ENCODE measurements at regions not wholly inside any gene's neighbourhood (a gene's known extent, or its start where the extent isn't known, plus 50 kb on each side); places are given as distances from the start of the nearest gene placed in this dataset.

GRCh38 chr14:54094765-54095164 is 138.1 kb upstream of the BMP4 start:
- no peak for DNase-seq

DNA sequence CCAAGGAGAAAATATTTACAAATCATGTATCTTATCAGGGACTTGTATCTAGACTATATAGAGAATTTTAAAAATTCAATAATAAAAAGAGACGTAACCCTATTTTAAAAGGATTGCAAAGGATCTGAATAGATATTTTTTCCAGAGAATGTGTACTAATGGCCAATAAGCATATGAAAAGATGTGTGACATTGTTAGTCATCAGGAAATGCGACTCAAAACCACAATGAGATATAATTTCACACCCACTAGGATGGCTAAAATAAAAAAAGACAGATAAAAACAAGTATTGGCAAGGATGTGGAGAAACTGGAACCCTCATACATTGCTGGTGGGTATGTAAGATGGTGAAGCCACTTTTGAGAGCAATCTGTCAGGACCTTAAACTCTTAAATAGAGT is 141.9 kb upstream of the BMP4 start:
- no peak for DNase-seq

DNA sequence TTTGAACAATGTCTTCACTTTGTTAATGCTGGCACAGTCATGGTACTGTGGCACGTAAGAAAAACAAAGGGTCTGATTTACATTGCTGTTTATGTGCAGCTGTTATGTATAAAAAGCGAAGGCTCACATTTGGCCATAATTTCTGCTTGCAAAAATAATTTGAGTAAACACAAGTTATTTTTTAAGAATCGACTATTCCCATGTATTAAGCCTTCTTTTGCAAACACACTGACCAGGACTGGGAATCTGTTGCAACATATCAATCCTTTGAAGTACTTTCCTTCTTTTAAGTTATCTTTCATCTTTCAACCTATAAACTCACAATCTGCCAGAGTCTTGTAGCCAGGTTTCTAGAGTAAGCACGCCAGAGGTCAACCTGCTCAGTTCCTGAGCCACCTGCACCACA is 145.4 kb upstream of the BMP4 start:
- DNase-seq, result no peak

DNA sequence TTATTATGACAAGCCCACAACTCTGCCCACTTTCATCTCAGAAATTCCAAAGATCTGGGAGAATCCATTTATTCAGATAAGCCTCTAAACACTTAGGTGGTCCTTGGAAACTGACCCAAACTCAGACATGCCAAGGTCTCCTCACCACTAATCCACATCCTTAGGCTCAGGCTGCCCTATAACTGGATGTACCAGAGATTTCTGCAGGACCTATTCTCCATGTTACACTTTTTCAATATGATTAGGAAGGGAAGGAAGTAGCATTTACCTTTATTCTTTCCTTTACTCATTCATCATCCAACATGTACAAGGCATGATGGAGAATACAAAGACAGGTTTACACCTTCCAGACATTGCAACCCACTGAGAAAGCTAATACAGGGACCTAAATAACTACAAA is 145.9 kb upstream of the BMP4 start:
- DNase-seq, result no peak

DNA sequence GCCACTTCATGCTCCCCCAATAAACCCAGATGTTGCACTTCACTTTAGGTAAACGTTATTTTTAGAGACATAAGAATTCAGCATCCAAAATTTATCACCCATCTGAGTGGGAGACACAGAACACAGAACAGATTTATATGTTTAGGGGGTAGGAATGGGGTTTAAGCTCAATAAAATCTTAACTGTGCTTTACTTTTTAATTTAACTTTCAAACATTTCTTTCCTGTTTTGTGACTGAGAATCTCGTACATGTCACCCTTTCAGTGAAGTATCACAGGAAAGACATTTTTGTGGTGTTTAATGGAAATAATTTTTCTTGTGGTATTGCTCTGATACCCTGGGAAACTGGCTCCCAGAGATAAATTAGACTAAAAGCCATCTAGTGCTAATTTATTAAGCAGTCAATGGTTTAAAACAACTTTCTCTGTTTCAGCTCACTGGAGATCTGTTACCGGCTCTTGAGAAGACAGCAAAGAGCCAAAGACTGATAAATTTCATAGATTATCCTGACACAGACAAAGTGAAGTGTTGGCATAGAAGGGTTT is 148.0 kb upstream of the BMP4 start:
- no peak for DNase-seq

DNA sequence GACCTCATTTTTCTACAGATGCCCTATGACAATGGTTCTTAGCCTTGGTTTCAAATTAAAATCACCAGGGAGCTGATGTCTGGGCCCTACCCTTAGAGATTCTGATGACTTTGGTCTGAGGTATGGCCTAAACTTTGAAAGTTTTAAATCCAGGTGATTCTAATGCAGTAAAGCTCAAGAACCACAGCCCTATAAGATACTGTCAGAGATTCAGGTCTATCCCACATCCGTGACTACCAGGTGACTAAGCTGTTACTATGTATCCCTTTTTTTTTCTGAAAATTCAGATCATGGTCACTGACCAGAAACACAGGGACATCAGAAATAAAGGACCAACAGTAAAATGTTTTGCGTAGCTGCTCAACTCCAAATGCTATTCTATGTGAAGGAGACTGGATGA is 148.8 kb upstream of the BMP4 start:
- no peak for DNase-seq

DNA sequence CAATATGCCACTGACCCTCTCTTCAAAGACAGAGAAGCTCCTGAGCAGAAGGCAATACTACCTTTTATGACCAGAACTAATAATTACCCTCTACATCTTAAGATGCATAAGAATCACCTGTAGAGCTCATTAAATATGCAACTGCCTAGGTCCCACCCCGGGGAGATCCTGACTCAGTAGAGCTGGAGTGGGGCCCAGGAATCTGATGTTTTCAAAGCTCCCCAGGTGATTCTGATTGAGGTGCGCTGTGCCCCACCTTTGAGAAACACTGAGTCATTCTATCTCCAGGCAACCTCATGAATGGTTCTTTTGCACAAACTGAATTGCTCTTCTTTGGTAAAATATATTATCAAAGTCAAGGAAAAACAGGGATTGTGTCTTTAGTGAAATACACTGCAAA is 149.3 kb upstream of the BMP4 start:
- DNase-seq, result no peak

DNA sequence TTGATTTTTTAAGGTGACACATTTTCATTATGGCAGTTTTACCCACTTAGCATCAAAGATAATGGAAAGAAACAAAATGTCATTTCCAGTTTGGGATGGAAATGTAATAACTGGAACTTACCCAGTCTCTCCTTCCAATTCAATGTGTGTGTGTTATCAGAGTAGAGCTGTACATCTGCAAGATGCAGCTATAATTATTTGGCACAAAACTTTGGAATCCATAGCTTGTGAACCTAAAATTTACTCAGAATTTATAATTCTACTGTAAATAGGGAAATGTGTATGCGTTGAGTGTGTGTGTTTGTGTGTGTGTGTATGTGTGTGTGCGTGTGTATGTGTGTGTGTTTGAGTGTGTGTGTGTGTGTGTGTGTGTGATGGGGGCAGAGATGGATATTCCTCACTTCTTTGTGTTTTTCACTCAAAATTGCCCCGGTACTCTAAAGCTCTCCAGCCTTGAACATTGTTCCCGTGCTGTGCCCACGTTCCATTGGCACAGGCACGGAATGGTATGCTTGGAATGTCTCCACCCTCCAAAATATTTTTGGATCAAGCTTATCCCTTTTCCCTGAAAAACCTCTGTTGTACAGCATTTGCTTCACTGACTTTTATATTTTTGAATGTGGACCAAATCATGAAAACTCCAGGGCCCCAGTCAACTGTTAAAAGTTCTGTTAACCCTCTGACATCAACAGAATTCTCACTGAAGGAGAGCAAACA is 150.2 kb upstream of the BMP4 start:
- DNase-seq, result no peak

GRCh38 chr14:54108481-54109471 is 152.2 kb upstream of the BMP4 start:
- DNase-seq, result peak; percentile 99

GRCh38 chr14:54109521-54110120 is 153.0 kb upstream of the BMP4 start:
- no peak for DNase-seq

GRCh38 chr14:54114941-54115340 is 158.3 kb upstream of the BMP4 start:
- DNase-seq, result no peak

GRCh38 chr14:54116198-54116885 is 159.7 kb upstream of the BMP4 start:
- DNase-seq, result no peak

GRCh38 chr14:54116972-54117371 is 160.3 kb upstream of the BMP4 start:
- DNase-seq, result no peak

GRCh38 chr14:54117396-54117795 is 160.8 kb upstream of the BMP4 start:
- DNase-seq, result no peak

DNA sequence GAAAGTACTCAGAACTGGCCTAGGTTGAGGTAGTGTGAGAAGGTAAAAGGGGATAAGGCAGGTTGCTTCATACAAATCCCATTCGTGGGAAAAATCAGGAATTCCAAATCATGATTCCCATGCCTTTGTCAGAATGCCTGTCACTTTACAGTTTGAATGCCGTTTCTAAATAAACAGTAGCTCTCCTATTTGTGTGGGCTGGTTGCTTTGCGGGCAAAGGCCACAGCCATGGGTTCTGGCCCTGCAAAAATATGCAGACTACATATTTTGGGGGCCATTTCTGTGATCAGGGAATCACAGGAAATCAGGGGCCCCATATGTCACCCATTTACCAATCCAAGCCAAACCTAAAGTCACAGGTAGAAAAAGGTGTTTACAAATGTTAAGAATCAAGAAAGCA is 161.3 kb upstream of the BMP4 start:
- no peak for DNase-seq

GRCh38 chr14:54120260-54120659 is 163.6 kb upstream of the BMP4 start:
- no peak for DNase-seq

- DNase-seq, result no peak
These were observed 164.9 kb upstream of the BMP4 start for GRCh38 chr14:54121466-54122027.

DNA sequence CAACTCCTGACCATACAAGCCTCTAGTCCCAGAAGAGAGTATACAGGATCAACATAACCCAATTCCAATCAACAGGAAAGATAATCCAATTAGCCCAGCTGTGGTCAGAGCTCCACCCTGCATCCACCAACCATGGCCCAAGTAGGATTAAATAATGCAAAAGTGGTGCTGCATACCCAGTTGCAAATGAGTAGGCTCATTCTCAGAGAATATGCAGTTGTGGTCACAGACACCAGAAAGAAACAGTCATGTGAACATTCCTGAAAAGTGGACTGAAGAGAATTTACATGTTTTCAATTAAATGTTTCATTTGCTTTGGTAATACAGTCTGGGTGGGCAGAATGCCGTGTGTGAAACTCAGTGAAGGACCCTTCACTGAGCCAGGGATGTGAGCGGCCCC is 167.2 kb upstream of the BMP4 start:
- no peak for DNase-seq

DNA sequence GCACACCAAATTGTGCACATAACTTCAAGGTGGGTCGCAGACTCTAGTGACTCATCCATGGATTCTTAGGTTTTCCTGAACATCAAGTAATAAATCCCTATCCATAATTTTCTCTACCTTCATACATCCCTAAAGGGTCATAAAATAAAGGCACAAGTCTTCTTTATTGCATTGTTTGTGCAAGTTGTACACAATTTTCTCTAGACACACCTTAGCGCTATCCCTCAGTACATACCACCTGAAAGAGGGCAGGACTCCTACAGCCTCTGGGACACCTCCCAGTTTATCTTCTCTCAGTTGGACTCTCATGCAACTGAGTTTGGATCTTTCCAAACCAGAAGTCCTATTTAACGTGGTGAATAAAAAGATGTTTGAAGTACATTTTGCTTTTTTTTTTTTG is 168.5 kb upstream of the BMP4 start:
- DNase-seq, result no peak

GRCh38 chr14:54126947-54127346 is 170.3 kb upstream of the BMP4 start:
- DNase-seq, result no peak

GRCh38 chr14:54127526-54127925 is 170.9 kb upstream of the BMP4 start:
- no peak for DNase-seq

- DNase-seq, result no peak
These were observed 173.4 kb upstream of the BMP4 start for GRCh38 chr14:54129850-54130640.
